Fibroblast of skin of left biceps (primary cell): ENCODE measurements at regions not wholly inside any gene's neighbourhood (a gene's known extent, or its start where the extent isn't known, plus 50 kb on each side); places are given as distances from the start of the nearest gene placed in this dataset.
A peak's percentile ranks its signal among the peaks of the same experiment; 100 is the strongest.
"Not testable (repeated sequence)": the region's sequence is repeated elsewhere in the genome, so short reads cannot be mapped to it uniquely, and the experiment has no call there.

ENCODE experiments used
- DNase-seq, 2 experiments: peaks; one replicate each; pipeline ENCODE4 v3.0.0-alpha.2; 2013; ENCODE audit warnings: low read depth in 2 of 2

- no peak for DNase-seq
Observed at GRCh38 chr3:18127174-18127858, 297.8 kb downstream of the SATB1 start.

- no peak for DNase-seq
Observed at GRCh38 chr3:18126772-18127171, 298.4 kb downstream of the SATB1 start.

- DNase-seq: peak; percentile 64 to 65
Observed at GRCh38 chr3:18124501-18124900, 300.6 kb downstream of the SATB1 start.

GRCh38 chr3:18122264-18122663 lies 302.9 kb downstream of the SATB1 start:
- no peak for DNase-seq

DNA sequence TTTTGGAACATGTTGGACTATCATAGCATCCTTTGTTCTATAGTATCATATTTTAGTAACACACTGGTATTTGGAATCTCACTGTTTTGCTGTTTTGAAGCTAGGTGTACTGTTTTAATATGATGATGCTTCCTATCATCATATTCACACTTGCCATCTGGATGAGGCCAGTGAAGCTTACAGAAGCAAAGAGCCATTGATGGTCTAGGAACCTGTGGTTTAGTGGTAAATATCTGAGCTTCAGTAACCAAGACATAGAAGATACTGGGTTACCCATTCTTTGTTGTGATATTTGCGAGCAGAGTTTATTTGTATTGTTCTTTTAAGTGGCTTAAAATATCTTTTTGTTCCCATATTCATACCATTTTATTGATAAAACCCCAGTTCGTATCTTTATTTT lies 304.1 kb downstream of the SATB1 start:
- no peak for DNase-seq

DNA sequence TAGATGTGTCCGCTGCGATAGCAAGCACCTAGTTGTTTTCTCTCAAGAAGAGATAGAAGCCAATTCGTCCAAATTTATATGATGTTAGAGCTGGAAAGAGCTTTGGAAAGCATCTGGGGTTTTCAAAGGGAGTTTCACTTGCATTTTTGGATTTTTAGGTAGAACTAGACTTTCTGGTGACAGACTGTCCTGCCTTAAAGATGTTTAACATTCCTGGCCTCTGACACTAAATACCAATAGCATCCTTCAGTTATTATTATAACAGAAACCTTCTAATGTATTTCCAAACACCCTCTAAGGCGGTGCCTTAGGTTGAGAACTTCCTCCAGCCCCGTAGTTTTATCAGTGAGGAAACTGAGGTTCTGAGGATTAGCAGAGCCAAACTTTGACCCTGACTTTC lies 305.3 kb downstream of the SATB1 start:
- no peak for DNase-seq

- DNase-seq: no peak
Observed at GRCh38 chr3:18114894-18115293, 310.2 kb downstream of the SATB1 start.

DNA sequence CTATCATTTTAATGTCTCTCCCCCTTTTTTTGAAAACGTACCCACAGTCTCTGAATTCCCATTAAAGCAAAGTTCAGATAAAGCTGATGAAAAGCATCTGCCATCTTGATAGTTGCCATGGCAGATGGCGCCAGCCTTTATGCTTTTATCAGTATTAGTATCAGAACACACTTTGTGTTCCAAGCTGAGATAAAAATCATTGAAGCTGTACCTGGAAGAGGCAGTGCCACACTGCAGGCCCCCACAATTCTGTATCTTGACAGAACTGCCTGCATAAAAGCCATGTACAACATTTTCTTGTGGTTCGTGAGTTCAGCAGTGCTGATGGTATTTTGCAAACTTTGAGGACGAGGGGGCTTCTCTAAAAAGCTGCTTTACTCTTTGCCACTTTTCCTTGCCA lies 311.7 kb downstream of the SATB1 start:
- no peak for DNase-seq

DNA sequence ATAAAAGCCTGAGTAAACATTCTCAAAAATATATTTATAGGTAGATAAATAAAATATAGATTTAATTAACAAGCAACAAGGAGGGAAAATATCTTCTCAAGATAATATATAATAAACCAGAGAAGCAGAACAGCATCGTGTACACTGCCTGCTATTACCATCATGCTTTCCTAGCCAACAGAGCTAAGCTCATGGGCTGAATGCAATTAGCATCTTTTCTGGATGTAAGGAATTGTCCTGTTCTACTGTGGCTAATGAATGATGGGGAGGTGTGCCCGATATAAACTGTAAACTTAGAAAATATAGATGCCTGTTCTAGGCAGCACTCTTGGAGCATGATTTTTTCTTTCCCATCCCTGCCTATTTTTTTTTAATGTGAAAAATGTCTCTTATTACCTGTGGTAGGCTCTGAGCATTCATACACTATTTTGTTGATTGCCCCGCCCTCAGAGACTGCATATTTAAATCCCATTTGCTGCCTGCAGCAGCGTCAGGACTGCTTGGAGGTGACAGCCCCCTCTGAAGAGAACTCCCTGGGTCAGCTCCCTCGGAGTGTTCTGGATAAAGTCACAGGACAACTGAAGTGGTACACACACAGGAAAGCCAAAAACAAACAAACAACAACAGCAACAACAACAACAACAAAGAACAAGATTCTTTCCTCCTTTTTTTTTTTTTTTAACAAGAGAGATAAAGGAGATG lies 312.3 kb downstream of the SATB1 start:
- DNase-seq: no peak

- no peak for DNase-seq
Observed at GRCh38 chr3:18111796-18112232, 313.3 kb downstream of the SATB1 start.

- no peak for DNase-seq
Observed at GRCh38 chr3:18103591-18103990, 321.5 kb downstream of the SATB1 start.

DNA sequence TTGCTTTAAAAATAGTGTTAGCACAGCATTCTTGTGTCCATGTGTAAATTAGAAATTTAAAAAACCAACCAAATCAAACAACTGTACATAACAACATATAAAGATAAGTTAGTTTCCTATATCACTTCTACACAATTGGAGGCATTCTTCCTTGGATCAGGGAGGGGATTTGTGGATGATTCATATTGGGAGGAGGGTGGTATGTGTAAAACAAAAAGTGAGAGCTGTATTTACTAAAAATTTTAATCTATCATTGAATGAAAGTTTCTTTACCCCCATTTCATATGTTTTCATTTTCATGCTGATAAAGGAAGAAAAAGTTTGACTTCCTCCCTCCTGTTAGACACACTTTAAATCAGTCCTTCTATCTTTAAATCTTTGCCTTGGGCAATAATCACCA lies 325.0 kb downstream of the SATB1 start:
- DNase-seq: no peak

GRCh38 chr3:18099611-18100010 lies 325.5 kb downstream of the SATB1 start:
- no peak for DNase-seq

GRCh38 chr3:18098960-18099587 lies 326.1 kb downstream of the SATB1 start:
- peak in 1 of 2 experiments; percentile 18 for DNase-seq

- no peak for DNase-seq
Observed at GRCh38 chr3:18097989-18098388, 327.1 kb downstream of the SATB1 start.

GRCh38 chr3:18097473-18097872 lies 327.7 kb downstream of the SATB1 start:
- no peak for DNase-seq

GRCh38 chr3:18092726-18093125 lies 332.4 kb downstream of the SATB1 start:
- no peak for DNase-seq

DNA sequence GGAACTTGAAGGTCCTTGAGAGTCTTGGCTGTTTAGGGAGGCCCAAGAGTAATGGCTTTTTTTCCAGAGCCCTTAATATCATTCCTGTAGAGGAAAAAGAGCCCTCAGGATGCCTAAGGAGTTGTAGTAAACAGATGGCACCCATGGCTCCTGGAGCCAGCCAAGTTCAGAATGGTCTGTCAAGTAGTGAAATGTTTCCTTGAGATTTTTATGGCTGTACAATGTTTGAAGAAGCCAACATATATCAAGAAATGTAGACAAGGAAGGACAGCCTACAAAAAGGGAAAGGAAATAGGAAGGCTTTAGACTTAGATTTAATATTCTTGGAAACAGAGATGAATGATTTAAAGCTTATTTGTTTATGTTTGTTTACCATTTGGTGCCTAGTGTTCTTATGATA lies 334.8 kb downstream of the SATB1 start:
- DNase-seq: no peak

DNA sequence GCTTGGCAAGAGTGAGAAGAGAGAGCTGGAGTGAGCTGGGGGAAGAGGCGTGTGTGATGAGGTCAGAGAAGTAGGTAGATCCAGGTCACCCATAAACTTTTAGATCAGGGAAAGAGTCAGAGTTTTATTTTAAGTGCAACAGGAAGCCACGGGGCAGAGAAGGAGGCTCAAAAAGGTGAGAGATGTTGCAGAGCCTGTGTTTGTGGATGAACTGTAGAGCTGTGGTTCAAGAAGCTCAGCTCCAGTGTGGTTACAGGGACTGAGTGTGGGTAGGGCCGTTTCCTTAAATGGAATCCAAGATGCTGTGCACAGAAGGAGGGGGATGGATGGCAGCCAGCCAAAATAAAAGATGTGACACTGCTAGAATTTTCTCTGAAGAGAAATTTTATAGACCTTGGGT lies 337.2 kb downstream of the SATB1 start:
- no peak for DNase-seq

- DNase-seq: no peak
Observed at GRCh38 chr3:18086760-18087159, 338.4 kb downstream of the SATB1 start.

GRCh38 chr3:18086078-18086477 lies 339.1 kb downstream of the SATB1 start:
- no peak for DNase-seq

- no peak for DNase-seq
Observed at GRCh38 chr3:18085429-18085828, 339.7 kb downstream of the SATB1 start.

GRCh38 chr3:18083273-18083590 lies 340.8 kb upstream of the TBC1D5 start:
- DNase-seq: not testable (repeated sequence)
